NCI-H69 (cell line): ENCODE measurements at regions not wholly inside any gene's neighbourhood (a gene's known extent, or its start where the extent isn't known, plus 50 kb on each side); places are given as distances from the start of the nearest gene placed in this dataset.
"Not testable (repeated sequence)": the region's sequence is repeated elsewhere in the genome, so short reads cannot be mapped to it uniquely, and the experiment has no call there.

Experiments
- DNase-seq: peaks from one replicate; lab custom pipeline; 2025; lab: John Stamatoyannopoulos, UW

DNA sequence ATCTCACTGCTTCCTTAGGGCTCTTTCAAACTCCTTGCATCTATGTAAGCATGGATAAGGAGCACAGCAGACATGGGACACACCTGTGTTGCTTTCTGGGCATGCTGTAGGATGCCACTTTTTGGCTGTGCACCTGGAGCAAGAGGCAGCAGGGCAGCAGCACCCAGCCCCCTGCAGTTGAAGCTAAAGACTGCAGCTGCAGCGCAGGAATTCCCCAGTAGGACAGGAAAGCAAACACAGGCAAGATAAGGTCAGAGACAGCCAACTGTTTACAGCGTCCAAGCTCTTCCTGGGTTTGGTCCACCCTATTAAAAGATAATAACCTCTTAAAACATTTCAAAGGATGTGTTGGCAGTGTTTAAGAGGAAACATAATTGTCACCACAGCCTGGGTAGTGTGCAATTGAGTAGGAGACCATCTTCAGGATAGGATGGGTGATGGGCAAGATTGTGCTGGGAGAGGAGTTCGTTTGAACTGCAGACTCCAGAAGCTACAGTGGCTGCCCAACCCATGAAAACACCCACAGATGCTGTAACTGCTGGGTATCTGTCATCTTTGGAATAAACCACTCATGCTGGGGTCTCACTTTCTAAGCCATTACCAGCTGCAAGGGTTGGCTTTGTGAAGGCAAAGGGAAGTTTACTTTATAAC lies 242.3 kb upstream of the PLGLB1 start:
- DNase-seq, result not testable (repeated sequence)

DNA sequence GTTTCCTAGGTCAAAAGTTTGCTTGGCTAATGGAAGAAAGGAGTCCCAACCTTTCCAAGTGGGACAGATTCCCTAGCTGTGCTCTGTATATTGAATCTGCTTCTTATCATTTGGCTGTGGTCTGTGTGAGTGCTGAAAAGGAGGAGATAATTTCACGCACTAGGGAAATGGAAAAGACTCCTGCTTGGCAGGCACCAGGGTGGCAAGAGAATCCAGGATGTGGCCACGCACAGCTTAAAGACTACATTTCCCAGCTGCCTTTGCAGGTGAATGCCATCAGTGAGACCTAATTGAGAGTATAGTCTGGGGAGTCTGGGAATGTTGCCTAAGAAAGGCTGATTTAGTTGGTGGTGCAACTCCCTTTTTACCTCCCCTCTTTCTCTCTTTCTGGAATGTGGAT lies 253.5 kb upstream of the PLGLB1 start:
- not testable (repeated sequence) for DNase-seq

DNA sequence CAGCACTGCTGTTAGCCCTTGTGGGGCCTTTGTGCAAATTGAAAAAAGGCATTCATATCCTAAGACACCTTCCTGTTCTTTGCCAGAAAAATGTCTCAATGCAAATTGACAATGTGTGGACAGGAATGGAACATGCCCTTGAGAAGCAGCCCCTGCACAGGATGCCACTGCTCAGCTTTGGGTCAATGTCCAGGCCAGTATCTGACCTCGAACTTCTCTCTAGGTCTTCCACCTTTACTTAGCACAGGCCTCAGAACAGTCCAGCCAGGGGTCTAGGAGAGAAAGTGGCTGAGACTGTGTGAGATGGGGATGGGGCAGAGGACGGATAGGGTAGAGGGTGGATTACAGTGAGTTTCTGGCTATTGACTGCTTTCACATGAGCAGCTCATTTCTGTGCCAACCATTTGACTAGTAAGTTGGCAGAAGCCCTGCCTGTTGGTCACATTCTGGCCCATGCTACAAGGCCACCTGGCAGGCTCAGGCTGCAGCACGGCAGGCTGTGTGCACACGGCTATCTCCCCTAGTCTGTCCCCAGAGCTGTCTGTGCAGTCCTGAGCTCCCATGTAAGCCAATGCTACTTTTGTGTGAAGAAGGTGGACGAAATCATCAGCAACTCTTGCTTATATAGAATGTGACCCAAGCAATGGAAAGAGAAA lies 254.5 kb upstream of the PLGLB1 start:
- DNase-seq, result not testable (repeated sequence)

DNA sequence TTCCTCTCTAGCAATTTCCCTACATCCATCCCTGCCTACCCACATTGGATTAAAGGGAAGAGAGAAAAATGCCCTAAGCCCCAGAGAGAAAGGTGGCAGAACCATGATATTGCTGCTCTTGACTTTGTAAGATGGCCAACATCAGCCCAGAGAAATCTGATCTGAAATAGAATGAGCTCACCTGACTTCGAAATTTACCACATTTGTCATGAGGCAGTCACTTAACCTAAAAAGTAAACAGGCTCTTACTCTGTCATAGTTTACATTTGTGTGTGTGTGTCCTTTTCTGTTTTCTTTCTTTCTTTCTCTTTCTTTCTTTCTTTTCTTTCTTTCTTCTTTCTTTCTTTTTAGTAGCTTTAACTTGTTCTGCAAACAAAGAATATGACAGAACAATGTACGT lies 255.0 kb upstream of the PLGLB1 start:
- not testable (repeated sequence) for DNase-seq

DNA sequence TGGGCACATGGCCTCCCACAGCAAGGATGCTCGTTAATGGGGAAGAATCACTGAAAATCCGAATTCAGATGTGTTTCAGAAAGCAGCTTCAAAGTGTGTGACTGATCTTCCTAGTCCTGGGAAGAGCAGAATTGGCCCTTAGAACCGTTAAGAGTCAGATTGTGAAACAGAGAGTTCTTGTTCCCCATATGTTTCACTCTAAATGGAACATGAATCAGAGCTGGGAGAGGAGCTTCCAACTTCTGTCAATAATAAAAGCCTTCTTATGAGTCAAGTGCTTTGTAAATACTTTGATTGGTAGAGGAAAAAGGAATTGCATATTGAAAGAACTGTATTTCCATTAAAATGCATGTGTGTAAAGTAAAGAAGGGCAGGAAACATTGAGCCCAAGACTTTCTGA lies 256.1 kb upstream of the PLGLB1 start:
- DNase-seq, result not testable (repeated sequence)

DNA sequence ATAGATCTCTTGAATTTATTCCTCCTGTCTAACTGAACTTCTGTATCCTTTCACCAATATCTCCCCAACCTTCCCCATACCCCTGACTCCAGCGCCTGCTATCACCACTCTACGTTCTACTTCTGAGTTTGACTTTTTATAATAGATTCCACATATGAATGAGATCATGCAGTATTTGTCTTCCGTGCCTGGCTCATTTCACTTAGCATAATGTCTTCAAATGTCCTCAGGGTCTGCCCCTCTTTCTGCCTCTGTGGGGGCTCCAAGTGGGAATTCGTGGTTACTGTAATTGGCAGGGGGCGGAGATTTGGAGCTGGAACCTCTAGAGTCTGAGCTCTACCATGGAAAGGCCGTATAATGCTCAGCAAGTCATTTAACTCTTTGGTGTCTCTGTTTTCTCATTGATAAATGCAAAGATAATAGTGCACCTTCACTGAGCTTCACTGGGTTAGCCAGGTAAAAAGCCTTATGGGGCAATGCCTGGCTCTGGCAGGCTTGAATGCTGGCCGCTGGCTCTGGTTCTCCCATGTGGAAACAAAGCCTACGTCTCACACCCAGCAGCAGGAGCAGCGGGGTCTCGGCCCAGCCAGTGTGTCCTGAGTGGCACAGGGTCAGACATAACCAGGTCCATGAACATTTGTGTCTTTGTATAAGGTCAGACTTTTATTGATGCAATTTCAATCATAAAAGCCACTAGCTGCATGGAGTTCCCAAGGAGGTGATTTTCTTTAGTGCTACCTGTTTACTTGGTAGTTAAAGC lies 259.1 kb upstream of the PLGLB1 start:
- not testable (repeated sequence) for DNase-seq

DNA sequence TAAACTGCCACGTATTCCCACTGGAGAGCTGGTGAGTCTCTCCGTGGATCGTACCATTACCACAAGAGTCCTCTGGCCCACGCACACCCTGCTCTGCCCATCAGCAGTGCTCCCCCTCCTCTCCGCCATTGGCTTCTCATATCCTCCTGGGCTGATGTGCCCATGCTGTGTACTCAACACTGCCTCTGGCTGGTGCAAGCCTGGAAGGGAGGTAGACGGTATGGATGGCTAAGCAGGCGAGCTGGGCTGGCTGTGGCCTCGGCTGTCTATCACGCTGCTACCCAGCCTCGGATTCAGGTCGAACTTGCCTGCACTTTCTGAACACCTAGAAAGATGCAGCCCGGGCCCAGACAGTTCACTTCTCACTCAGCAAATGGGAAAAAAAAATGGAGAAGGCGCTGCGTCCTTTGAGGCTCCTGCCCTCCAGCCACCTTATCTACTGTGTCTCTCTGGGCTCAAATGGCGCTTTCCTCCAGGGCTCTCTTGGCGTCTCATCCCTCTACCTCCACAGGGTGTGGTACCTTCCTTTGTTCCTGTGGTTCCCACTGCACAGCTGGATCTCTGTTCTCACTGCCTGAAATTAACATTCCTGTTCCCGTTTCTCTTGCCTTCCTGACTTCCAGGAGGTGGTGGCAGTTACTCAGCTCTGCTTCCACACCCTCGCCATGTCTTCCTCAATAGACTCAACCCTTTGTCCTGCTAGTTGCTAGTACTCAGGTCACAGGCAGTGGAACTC lies 262.3 kb upstream of the PLGLB1 start:
- DNase-seq, result not testable (repeated sequence)

DNA sequence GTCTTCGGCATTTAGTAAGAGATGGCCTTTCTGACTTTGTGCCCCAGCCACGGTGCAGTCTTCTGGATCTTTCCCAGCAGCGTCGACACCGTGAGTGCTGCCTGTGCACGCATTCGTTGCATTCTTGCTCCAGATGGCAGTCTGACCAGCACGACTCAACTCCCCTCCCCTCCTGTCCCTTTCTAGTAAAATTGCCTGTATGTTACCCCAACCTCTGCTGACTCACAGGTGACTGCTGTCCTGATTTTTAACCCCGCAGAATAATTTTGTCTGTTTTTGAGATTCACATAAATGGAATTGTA lies 262.8 kb upstream of the PLGLB1 start:
- DNase-seq, result not testable (repeated sequence)

DNA sequence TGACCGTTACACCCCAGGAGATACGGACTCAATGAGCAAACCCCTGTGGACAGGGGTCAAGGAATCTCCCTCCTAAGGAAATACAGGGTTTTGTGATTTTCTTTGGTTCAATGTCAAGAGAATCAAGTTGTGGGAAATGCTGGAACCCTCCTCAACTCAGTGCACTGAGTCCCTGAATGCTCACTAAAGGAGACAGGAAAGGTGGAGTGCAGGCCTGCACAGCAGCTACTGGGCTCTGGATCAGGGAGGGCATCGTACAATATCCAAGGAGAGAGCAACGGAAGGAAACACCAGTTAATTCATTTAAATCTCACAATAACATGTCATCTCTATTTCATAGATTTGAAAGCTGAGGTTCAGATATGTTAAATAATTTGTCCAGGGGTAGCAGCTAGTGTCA lies 263.5 kb upstream of the PLGLB1 start:
- DNase-seq, result not testable (repeated sequence)

DNA sequence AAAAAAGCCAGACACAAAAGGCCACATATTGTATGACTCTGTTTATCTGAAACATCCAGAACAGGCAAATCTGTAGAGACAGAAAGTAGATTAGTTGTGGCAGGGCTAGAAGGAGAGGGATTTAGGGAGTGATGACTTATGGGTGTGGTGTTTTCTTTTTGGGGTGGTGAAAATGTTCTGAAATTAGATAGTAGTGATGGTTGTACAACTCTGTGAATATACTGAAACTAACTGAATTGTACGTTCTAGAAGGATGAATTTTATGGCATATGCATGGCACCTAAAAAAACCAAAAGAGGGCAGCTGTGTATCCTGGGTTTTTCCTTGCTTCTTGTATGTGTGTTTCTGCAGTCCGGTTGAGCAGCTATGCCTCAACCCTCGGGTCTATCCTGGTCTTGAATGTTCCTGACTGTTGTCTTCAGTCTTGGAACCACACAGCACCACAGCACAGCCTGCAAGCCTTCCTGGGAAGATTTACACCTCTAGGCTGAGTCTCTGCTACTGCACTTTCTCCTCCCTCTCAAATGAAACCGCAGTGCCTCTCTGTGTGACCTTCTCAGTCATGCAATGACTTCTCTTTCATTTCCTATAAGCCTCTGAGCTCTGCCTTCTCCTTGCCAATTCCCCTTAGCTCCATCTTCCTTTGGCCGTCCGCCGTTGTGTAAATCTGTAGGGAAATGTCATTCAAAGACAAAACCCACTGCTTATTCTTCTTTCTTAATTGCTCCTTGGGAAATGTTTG lies 269.1 kb upstream of the PLGLB1 start:
- not testable (repeated sequence) for DNase-seq

DNA sequence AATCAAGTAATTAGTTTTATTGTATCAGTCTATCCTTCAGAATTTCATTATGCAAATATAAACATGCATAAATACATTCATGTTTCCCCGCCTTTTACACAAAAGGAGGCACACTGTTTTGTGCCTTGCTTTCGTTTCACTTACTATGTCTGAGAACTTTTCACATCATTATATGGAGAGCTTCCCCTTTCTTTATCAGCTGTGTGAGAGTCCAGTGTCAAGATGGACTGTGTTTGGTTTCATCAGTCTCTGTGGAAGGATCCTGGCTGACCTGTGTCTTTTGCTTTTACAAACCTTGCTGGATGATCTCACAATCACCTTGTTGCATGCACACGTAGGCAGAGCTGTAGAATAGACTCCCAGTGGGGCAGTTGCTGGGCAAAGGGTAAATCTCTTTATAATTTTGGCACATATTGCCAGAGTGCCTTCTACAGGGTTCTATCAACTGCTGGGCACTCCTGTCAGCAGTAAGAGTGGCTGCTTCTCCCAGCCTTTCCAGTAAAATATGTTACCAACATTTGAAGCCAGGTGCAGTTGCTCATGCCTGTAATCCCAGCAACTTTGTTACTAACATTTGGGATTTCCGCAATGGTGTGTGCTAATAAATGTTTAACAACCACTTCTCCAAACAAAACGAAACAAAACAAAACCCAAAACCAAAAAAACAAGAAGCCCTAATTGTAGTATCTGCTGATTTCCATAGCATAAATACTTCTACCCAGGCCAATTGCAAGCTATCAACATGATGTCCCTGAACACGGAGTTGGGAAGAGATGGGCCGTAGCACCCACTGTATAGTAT lies 270.0 kb upstream of the PLGLB1 start:
- DNase-seq, result not testable (repeated sequence)

DNA sequence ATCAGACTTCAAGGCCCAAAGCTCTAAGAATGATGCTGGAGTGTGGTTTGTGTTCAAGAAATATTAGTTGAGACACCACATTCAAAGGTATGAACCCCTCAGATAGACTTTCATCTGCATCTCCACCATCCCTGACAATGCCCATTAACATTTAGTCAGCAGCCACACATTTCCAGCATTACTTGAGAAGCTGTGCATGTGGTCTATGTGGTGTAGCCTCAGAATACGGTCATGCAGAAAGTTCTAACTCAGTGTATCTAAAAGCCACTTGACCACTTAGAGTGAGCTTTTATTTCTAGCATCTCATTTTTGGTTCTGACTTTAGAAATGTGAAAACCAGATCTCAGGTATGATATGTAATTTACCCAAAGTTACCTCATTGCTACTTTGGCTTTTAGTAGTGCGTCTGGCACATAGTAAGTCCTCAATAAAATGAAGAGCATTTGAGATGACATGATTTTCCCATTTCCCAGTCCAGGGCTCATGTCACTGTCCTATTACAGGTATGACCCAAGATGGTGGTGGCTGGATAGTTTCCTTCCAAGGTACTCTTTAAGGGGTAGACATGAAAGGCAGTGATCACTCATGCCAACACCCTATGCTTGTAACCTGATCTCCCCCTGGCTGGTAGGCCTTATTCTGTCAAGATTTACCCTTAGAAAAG lies 272.4 kb upstream of the PLGLB1 start:
- DNase-seq, result not testable (repeated sequence)

DNA sequence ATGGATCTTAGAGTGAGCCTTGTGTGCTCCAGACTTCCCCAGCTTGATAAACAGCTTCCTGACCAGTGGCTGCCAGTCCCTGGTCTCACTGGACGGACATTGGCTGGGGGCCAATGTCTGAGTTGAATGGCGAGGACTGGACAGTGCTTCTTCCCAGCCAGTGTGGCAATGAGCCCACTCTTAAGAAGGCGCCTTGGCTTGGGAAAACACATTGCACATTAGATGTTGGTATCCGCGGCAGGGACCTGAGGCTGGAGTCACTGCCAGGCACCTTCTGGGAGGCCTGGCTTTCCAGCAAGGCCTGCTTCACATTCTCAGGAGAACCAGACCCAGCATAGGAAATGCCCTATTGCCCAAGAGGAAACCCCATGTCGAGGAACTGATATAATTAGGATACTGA lies 273.5 kb upstream of the PLGLB1 start:
- not testable (repeated sequence) for DNase-seq

DNA sequence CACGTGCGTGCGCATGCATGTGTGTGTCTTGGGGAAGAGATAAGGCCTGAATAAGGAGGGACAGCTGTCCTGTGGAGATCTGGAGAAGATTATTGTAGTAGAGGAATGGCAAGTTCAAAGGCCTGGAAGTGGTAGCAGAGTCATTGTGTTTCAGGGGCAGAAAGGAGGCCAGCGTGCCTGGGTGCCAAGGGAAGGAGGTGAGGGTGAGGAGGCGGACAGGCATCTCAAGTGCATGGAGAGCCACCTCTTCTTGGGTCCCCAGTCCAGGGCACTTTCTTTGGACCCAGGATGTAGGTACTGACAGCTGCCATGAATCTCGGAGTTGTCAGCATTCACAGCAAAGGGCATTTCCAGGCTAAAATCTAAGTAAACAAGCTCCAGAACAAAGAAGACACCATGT lies 279.7 kb upstream of the PLGLB1 start:
- DNase-seq, result not testable (repeated sequence)

DNA sequence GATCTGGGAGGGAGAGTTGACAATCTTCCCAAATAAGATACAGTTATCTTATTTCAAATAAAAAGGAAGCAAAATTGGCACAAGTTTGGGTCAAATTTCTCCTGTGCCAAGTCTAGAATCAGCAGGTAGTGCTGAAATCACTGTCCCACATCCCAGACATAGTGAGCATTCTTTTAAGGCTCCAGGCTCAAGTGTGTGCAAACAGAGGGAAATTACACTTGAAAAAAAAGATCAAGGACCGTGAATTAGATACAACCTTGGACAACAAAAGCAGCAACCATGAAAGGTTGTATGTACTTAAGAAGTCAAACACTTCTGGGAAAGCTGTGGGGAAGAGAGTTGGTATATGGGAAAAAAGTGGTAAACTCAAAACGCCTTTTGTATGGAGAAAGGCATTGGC lies 280.2 kb upstream of the PLGLB1 start:
- not testable (repeated sequence) for DNase-seq

DNA sequence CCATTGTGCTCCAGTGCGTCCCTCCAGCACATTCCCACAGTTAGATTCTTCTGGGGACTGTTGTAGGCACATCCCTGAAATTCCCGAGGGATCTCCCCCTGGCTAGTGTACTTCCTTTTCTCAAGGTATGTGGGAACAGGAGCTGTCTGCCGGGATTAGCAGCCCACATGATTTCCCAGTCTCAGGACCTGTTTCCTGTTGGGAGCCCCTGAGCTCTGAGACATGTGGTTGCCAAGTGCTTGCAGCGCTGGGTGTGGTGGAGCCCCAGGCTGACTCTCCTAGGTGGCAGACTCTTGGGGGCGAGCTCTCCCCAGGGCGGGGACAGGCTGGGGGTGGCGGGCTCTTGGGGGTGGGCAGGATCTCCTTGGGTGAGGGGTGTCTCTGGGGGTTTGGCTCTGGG lies 287.0 kb upstream of the PLGLB1 start:
- DNase-seq, result not testable (repeated sequence)

DNA sequence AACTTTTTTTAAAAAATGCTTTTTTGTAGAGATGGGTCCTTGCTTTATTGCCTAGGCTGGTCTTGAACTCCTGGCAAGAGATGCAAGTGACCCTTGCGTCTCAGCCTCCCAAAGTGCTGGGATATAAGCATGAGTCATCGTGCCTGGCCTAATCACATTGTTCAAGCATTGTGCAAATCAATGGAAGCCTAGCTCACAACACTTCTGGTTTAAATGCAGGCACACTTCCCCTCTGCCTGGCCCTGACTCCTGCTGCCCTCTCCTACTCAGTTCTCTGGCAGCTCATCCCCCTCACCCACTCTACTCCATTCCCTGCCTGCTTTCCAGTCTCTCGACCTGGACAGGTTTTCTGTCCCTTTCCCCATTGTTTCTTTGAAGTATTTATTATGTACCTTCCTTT lies 288.1 kb upstream of the PLGLB1 start:
- DNase-seq, result not testable (repeated sequence)

DNA sequence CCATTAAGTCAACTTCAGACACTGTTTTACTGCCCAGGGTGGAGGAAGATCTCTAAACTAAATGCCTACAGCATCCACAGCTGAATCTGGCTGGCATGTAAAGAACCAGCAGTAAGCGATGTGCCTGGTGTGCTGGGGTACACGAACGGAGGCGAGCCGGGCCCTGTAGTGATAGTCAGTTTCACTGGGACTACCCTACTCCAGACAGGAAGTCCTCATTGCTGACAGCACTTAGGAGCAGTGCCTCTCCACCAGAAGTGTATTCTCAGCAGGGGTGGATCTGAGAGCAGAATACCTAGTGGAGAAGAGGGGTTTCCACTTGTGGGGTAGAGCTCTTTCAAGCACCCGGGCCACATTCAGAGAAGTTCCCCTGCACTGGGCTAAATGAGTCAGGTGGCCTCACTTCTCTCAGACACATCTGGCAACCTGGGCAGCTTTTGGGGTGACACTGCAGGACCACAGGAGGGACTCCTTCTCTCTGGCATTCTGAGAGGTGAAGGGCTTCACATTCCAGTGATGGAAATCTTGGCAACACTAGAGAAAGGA lies 290.3 kb upstream of the PLGLB1 start:
- not testable (repeated sequence) for DNase-seq

DNA sequence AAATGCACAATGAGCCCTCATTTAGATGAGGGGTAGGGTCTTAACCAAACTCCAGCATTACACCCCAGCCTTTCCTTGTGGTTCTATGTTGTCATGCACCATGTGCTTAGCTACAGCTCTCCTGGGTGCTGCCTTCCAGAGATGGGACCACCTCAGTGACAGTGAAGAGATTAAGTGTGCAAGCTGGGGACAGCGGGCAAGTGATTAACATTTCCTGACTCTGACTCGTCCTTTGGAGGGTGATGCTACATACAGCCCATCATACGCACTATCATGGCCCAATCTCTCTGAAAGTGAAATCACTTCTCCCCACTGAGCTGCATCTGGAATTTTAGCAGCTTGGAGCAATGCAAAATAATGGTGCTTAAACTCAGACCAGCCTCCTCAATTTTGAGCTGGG lies 293.0 kb upstream of the PLGLB1 start:
- DNase-seq, result not testable (repeated sequence)
